HL-60 (cell line): ENCODE measurements at regions not wholly inside any gene's neighbourhood (a gene's known extent, or its start where the extent isn't known, plus 50 kb on each side); places are given as distances from the start of the nearest gene placed in this dataset.

Source experiments
- POLR2AphosphoS5 ChIP-seq: IDR thresholded peaks from 2 replicates; pipeline ENCODE4 v1.6.1; 2012; ENCODE audit warnings: low read depth
- TF ChIP-seq, protein P1 (sequence below): IDR thresholded peaks from 2 replicates; pipeline ENCODE4 v1.6.1; 2012; ENCODE audit warnings: low read depth; ENCODE audit not compliant: insufficient replicate concordance
- TF ChIP-seq, protein P2 (sequence below): IDR thresholded peaks from one replicate; pipeline ENCODE4 v1.5.1; 2011; ENCODE audit warnings: low read length, control low read depth, inconsistent platforms; ENCODE audit not compliant: insufficient read depth

DNA sequence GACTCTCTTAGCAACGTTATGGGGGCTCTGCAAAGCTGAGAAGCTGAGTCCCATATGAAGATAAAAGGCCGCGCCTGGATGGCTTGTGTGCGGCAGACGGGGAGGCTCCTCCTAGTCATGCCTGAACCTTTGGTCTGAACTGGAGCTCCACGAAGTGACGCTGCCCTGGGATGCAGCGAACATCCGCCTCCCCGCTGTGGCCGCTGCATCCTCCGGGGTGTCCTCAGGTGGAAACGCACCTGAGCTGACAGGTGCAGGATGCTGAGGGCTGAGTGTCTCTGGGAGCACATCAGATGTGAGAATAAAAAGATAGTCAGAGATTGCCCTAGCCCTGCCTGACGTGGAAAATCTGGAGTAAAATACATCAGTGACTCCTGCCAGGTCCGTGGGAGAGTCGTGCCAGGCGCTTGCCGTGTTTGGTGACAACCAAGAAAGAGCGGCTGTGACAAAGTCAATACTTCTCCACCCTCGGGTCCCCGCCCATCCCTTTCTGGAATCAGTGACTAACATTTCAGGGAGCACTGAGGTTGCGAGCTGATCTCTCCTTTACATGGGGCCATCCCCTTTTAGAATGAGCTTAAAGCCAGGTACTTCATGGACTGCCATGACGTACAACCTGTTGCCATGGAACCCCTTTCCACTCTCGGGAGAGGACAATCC, 162.8 kb upstream of the AFDN start:
- no peak for TF ChIP-seq POLR2AphosphoS5
- TF ChIP-seq, protein P1, sequence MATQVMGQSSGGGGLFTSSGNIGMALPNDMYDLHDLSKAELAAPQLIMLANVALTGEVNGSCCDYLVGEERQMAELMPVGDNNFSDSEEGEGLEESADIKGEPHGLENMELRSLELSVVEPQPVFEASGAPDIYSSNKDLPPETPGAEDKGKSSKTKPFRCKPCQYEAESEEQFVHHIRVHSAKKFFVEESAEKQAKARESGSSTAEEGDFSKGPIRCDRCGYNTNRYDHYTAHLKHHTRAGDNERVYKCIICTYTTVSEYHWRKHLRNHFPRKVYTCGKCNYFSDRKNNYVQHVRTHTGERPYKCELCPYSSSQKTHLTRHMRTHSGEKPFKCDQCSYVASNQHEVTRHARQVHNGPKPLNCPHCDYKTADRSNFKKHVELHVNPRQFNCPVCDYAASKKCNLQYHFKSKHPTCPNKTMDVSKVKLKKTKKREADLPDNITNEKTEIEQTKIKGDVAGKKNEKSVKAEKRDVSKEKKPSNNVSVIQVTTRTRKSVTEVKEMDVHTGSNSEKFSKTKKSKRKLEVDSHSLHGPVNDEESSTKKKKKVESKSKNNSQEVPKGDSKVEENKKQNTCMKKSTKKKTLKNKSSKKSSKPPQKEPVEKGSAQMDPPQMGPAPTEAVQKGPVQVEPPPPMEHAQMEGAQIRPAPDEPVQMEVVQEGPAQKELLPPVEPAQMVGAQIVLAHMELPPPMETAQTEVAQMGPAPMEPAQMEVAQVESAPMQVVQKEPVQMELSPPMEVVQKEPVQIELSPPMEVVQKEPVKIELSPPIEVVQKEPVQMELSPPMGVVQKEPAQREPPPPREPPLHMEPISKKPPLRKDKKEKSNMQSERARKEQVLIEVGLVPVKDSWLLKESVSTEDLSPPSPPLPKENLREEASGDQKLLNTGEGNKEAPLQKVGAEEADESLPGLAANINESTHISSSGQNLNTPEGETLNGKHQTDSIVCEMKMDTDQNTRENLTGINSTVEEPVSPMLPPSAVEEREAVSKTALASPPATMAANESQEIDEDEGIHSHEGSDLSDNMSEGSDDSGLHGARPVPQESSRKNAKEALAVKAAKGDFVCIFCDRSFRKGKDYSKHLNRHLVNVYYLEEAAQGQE: no peak
- TF ChIP-seq, protein P2, sequence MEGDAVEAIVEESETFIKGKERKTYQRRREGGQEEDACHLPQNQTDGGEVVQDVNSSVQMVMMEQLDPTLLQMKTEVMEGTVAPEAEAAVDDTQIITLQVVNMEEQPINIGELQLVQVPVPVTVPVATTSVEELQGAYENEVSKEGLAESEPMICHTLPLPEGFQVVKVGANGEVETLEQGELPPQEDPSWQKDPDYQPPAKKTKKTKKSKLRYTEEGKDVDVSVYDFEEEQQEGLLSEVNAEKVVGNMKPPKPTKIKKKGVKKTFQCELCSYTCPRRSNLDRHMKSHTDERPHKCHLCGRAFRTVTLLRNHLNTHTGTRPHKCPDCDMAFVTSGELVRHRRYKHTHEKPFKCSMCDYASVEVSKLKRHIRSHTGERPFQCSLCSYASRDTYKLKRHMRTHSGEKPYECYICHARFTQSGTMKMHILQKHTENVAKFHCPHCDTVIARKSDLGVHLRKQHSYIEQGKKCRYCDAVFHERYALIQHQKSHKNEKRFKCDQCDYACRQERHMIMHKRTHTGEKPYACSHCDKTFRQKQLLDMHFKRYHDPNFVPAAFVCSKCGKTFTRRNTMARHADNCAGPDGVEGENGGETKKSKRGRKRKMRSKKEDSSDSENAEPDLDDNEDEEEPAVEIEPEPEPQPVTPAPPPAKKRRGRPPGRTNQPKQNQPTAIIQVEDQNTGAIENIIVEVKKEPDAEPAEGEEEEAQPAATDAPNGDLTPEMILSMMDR: no peak
